ENCODE measurements at regions not wholly inside any gene's neighbourhood (a gene's known extent, or its start where the extent isn't known, plus 50 kb on each side); places are given as distances from the start of the nearest gene placed in this dataset.
"Not testable (repeated sequence)": the region's sequence is repeated elsewhere in the genome, so short reads cannot be mapped to it uniquely, and the experiment has no call there.

DNA sequence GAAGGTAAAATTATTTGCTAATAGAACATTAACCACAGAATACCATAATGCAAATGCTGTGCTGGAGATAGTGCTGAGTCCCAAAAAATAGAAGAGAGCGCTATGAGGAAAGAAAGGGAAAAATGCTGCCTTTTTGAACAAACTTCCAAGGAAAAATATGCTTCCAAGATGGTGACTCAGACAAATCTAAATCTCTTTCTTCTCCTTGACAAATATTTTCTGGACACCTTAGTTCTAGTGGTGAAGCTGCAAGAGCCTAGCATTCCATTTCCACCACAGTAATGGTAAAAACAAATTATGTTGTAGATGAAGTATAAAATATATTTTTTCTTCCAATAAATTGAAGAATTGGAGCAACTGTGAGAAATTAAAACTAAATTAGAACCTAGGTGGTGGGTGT lies 155.6 kb upstream of the TBX18 start:
- no peak for DNase-seq

- no peak for DNase-seq
These were observed 152.3 kb upstream of the TBX18 start for GRCh38 chr6:84916704-84917103.

GRCh38 chr6:84912472-84913322 lies 148.3 kb upstream of the TBX18 start:
- DNase-seq = no peak

DNA sequence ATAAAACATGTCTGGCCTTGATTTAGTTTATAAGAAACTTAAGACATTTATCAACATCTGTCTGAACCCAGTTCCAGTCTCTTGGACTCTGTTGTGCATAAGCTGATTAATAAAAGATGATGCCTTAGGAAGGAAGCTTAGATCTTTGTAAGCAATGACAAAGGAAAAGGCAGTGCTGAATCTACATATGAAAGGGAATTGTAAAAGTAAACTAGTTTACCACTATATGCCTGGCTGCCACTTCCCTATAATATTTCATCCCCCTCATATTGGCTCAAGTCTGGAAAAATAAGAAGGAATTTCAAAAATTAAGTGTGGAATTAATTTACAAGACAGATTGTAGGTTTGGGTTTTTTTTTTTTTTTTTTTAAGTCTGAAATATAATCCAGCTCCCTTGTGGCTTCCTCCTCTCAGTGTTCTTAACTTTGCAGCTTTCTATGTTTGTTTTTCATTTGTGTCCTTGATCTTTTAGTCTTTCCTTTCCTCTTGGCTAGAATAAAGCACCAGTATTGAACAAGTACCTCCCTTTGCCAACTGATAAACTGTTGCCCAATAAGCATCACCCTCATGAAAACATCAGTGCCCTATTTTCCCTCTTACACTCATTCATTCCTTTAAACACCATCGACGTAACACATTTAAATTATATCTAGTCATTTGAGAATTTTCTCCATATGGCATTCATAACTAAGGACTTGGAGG lies 146.7 kb upstream of the TBX18 start:
- no peak for DNase-seq

- DNase-seq = no peak
These were observed 144.0 kb upstream of the TBX18 start for GRCh38 chr6:84908304-84908904.

- no peak for DNase-seq
These were observed 142.1 kb upstream of the TBX18 start for GRCh38 chr6:84906514-84906913.

DNA sequence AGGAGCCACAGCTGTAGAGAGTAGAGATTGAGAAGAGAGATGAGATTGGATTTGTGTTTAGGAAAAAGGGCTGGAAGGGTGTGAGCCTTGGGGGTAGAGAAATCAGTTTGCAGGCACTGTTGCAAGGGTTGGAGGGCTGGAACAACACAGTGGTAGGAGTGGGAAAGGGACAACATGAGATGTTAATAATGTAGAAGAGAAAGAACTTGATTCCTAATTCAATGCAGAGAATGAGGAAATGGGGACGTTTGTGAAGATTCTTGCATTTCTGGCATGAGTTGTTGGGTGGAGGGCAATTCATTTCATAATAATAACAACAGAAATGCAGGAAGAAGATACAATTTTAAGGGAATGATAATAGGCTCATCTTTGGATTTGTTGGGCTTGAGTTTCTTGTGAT lies 141.4 kb upstream of the TBX18 start:
- DNase-seq = no peak

GRCh38 chr6:84902354-84902928 lies 138.0 kb upstream of the TBX18 start:
- DNase-seq = no peak

DNA sequence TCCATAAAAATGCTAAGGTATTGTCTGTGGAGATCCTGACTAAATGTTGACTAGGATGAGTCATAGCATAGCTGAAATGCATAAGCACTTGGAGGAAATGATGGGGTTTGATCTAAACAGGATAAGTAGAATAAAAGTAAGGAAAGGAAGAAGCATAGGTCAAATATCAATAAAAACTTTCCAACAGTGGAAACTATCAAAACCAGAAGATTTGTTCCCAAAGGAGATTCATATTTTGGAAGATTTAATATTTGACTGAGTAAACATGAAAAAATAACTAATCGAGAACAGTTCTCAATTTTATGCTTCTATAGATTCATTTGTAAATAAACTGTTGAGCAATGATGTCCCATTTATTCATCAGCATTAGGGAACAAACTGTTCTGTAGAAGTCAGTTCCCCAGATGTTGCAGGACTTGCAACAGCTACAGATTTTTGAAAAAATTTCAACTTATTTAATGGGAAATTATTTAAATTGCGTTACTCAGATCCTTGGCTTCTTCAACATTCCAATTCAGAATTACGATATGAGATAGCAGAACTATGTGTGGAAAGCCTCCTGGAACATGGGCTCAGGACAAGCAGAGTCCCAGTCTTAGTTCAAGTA lies 133.7 kb upstream of the TBX18 start:
- no peak for DNase-seq

GRCh38 chr6:84897011-84897410 lies 132.6 kb upstream of the TBX18 start:
- DNase-seq = no peak

DNA sequence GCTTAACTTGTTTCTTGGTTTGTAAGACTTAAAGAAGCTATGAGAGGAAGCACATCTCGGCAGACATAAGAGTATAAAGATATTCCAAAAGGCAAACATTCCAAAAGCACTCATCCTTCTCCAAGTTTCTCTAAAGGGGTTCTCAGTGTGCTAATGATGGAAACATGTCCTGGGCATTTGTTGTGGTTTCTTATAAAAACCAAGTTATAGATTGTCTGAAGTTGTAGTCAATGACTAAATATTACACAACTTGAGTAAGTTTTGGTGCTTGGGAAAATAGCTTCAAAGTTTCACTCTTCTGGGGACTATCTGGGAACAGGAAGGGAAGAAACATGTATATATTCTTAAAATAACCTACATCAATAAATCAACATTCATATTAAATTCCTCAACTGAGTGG lies 128.3 kb upstream of the TBX18 start:
- DNase-seq = no peak

DNA sequence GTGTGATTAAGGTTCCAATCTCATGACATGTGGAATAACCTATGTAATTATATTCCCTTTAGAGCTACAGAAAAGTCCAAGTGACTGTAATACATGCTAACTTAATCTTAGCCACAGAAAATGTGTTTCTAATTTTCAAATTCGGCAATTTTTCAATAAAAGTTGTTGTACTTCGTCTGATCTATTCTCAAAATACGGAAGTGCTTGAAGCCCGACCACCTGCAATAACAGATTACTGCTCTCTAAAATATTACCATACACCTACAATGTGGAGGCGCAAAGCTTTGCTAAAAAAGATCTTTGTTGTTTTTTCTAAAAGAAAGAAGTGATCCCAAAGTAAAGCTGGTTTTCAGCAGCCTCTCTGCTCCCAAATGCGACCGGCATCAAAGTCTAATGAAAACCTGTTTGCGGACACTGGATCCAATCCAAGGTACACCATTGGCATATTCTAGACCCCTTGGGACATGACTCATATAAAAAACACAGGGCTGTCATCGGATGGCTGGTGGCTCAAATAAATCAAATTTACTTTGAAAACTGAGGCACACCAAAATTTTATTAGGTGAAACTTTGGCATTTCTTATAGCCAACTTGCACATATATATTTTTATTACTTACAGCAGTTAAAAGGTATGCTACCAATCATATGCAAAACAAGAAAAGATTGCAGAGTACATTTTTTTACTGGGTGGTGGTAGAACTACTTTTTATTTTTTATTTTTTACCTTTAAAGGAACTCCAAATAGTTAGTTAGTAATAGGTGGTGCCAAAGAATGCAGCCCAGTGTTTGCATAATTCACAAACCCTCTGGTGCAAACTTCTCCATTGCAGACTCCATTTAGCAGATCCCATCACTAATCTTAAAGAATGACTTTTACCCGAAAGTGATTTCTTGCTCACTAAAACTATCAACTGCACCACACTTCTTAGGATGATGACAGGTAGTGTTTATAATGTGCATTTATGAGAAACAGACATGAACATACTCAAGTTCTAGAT lies 118.7 kb upstream of the TBX18 start:
- no peak for DNase-seq

DNA sequence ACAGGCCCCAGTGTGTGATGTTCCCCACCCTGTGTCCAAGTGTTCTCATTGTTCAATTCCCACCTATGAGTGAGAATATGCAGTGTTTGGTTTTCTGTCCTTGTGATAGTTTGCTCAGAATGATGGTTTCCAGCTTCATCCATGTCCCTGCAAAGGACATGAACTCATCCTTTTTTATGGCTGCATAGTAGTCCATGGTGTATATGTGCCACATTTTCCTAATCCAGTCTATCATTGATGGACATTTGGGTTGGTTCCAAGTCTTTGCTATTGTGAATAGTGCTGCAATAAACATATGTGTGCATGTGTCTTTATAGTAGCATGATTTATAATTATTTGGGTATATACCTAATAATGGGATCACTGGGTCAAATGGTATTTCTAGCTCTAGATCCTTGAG lies 115.0 kb upstream of the TBX18 start:
- not testable (repeated sequence) for DNase-seq

DNA sequence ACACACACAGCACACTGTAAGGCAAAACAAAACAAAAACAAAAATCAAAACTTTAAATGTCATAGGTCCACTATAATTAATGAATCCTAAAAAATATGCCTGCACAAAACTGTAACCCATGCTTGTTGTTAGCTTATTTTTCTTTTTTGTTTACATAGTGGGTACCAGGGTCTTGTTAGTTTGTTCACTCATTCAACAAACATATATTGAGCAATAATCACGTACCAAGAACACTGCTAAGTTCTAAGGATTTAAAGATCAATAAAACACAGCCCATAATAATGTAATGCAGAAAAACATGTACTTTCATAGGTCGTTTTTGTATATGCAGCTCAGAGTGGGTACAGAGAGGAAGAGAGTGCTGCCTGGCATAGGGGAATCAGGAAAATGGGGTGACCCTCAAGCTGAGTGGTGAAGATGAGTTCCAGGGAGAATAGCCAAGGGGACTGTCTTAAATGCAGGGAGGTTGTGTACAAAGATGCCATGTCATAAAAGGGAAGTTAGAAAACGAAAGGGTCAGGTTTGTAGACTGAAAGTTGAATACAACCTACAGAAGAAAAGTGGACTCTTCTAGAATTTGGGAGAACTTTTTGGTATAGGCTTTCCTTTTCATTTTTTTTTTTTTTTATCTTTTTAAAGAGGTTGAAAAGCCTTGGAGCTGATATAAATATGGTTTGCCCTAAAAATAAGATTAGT lies 113.3 kb upstream of the TBX18 start:
- DNase-seq = no peak

DNA sequence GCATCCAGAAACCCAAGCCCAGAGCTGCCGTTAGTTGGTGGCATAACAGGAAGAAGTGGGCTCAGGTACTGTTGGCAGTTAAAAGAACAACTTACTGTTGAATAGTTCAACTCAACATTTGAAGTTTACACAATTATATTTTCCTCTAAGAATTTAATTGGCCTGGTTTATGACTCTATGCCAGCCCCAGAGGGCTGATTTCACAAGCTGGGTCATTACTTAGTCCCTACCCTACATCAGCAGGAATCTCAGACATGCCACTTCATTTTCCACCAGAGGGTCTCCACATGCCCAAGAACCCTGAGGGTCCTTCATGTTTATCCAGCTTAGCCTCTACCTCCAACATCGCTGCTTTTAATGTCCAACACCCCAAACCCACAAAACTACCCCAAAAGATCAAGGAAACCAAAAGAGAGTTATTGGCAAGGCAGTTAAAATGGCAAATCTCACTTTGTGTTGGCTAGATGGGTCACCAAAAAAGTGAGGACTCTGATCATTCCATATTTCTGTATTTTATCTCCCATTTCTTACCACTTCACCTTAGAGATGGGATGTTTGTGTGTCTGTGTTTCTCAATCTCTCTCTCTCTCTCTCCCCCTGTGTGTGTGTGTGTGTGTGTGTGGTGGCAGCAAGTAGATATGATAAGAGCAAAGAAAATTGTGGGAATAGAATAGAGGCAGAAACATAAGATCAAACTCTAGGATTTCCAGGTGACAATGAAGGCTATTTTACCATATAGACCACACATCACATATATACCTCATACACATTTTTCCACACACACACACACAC lies 112.5 kb upstream of the TBX18 start:
- DNase-seq = no peak

- DNase-seq = no peak
These were observed 108.8 kb upstream of the TBX18 start for GRCh38 chr6:84872996-84873723.

DNA sequence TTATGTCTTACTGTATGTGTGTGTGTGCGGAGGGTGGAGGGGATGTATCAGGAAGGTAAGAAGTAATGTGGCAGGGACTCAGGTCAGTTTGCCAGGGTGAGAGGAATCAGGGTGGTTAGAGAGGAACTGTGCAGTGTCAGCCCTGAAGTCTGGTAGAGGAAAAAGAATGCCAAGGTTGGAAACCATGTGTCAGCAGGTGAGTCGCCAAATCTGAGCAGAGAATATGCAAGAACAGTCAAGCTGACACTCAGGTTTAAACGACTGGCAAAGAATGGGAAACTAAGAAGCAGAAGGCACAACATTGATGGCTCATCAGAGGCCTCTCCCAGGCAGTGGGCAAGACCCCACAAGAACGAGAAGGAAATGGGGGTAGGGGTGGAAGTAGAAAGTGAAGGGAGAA lies 107.5 kb upstream of the TBX18 start:
- DNase-seq = no peak

DNA sequence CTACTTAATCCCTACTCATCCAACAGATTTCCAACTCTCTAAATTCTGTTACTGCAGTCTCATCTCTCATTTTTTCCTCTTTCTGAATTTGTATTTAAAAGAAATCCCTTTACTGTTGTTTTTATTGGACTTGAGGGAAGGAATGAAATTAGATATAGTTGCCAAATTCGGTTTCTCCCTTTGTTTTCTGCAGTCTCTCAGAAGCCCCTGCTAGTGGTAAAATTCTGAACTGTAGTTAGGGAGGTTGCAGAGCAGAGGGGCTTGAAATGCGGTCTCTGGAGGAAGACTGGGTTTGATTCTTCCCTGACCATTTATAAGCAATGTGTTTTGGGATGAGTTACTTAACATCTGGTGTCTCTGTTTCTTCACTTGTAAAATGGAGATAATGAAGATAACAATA lies 106.3 kb upstream of the TBX18 start:
- DNase-seq = no peak

- DNase-seq = no peak
These were observed 103.8 kb upstream of the TBX18 start for GRCh38 chr6:84868149-84868548.
